ENCODE measurements at regions not wholly inside any gene's neighbourhood (a gene's known extent, or its start where the extent isn't known, plus 50 kb on each side); places are given as distances from the start of the nearest gene placed in this dataset.

DNA sequence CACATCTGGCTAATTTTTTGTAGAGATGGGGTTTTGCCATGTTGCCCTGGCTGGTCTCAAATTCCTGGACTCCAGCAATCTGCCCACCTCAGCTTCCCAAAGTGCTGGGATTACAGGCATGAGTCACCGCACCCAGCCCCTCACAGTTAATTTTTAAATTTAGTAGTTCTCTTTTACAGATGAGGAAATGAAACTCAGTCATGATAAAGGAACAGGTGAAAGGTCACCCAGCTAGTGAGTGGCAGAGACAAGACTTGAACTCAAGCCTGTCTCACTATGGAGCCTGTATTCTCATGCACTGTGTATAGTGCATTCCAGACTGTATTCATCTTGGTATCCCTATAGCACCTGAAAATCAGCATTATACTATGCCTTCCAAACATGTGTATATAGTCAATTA, 77.1 kb upstream of the WSB1 start:
- TF ChIP-seq, protein P1, sequence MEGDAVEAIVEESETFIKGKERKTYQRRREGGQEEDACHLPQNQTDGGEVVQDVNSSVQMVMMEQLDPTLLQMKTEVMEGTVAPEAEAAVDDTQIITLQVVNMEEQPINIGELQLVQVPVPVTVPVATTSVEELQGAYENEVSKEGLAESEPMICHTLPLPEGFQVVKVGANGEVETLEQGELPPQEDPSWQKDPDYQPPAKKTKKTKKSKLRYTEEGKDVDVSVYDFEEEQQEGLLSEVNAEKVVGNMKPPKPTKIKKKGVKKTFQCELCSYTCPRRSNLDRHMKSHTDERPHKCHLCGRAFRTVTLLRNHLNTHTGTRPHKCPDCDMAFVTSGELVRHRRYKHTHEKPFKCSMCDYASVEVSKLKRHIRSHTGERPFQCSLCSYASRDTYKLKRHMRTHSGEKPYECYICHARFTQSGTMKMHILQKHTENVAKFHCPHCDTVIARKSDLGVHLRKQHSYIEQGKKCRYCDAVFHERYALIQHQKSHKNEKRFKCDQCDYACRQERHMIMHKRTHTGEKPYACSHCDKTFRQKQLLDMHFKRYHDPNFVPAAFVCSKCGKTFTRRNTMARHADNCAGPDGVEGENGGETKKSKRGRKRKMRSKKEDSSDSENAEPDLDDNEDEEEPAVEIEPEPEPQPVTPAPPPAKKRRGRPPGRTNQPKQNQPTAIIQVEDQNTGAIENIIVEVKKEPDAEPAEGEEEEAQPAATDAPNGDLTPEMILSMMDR (IDR thresholded peaks at IDR 0.05; ENCODE audit: low read depth, low read length): no peak
- no peak for DNase-seq (ENCODE audit: low read depth in 2 of 2)

DNA sequence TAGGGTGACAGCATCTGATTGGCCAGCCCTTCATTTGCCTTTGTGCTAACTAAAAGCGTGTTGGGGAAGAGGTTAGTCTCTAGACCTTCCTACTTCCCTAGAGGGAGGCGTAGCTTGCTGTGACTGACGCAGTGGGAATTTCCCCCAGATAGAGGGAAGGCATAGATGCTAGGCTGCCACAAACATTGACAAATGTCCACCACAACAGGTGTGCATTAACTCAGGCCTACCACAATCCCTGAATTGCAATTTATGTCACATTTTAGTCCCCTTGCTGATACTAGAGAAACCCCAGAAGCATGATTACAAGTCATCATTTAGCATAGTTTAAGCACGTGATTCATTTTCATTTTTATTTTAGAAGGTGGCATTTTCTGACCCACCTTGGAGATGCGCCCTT, 76.3 kb upstream of the WSB1 start:
- H3K4me3 ChIP-seq (replicated peaks in 1 of 2; ENCODE audit: low read depth in 2 of 2, low read length in 2 of 2): no peak overlapping the region
- DNase-seq (ENCODE audit: low read depth in 2 of 2): no peak
- TF ChIP-seq, protein P1 (IDR thresholded peaks at IDR 0.05; ENCODE audit: low read depth, low read length): no peak

More for the DNA sequence above, 77.1 kb upstream of the WSB1 start:
- no peak overlapping the region for H3K4me3 ChIP-seq (replicated peaks in 1 of 2; ENCODE audit: low read depth in 2 of 2, low read length in 2 of 2)

DNA sequence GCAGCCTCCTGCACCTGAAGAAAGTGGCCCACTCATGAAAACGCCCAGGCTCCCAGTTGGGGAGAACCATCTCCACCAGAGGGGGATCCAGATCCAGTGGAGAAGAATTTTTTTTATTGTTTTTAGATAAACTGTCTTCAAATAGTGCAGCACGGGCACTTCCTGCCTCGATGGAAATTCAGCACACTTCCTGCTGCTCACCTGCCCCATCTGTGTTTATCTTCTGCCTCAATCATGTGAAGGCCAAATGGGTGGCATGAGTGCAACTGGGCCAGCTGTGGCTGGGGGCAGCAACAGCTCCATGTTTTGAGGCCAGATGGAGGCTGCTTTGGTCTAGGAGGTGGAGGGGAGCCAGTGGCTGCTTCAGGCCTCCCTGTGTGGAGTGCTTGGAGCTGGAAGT, 75.9 kb upstream of the WSB1 start:
- DNase-seq (ENCODE audit: low read depth in 2 of 2): no peak
- no peak overlapping the region for H3K4me3 ChIP-seq (replicated peaks in 1 of 2; ENCODE audit: low read depth in 2 of 2, low read length in 2 of 2)
- TF ChIP-seq, protein P1 (IDR thresholded peaks at IDR 0.05; ENCODE audit: low read depth, low read length): no peak

DNA sequence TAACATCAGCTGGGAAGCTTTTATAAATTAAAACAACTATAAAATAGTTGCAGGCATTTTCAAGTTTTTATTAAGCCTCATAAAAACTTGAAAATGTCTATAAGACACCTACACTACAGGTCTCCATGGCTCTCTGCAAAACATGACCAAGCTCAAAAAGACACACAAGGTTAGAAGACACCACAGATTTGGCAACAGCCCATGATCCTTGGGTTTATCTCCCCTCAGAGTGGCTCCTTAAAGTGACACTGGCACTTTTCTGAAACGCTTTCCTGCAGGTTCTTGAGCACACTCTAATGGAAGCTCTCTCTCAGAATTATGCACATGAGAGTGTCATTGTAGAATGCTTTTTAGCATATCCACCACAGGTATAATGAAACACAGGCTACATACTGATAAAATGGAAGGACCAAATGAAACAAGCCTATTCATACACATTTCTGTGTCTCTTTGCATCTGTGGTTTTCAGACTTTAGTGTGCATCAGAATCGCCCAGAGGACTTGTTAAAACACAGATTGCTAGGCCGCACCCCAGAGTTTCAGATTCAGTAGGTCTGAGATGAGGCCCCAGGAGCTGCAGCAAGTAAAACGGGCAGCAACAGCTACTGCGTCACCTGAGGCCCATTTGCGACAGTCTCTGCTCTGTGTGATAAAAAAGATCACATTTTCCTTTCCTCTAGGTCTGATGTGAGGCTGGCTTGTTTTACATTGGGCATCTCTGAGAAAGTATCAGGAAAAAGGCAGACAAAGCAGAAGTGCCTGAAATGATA, 75.0 kb upstream of the WSB1 start:
- no peak overlapping the region for H3K4me3 ChIP-seq (replicated peaks in 1 of 2; ENCODE audit: low read depth in 2 of 2, low read length in 2 of 2)

DNA sequence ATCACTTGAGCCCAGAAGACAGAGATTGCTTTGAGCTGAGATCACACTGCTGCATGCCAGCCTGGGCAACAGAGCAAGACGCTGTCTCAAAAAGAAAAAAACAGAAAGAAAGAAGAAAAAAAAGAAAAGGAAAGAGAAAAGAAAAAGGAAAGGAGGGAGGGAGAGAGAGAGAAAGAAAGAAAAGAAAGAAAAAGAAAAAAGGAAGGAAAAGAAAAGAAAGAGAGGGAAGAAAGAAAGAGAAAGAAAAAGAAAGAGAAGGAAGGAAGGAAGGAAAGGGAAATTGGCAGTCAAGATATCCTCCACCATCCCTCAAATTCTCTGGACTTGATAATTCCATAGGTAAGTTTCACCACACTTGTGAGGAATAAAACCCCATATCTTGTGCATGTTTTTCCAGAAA, 71.4 kb upstream of the WSB1 start:
- no peak for DNase-seq (ENCODE audit: low read depth in 2 of 2)
- TF ChIP-seq, protein P1 (IDR thresholded peaks at IDR 0.05; ENCODE audit: low read depth, low read length): no peak
- no peak overlapping the region for H3K4me3 ChIP-seq (replicated peaks in 1 of 2; ENCODE audit: low read depth in 2 of 2, low read length in 2 of 2)

More for the DNA sequence above, 75.0 kb upstream of the WSB1 start:
- DNase-seq (ENCODE audit: low read depth in 2 of 2): no peak
- TF ChIP-seq, protein P1 (IDR thresholded peaks at IDR 0.05; ENCODE audit: low read depth, low read length): no peak

DNA sequence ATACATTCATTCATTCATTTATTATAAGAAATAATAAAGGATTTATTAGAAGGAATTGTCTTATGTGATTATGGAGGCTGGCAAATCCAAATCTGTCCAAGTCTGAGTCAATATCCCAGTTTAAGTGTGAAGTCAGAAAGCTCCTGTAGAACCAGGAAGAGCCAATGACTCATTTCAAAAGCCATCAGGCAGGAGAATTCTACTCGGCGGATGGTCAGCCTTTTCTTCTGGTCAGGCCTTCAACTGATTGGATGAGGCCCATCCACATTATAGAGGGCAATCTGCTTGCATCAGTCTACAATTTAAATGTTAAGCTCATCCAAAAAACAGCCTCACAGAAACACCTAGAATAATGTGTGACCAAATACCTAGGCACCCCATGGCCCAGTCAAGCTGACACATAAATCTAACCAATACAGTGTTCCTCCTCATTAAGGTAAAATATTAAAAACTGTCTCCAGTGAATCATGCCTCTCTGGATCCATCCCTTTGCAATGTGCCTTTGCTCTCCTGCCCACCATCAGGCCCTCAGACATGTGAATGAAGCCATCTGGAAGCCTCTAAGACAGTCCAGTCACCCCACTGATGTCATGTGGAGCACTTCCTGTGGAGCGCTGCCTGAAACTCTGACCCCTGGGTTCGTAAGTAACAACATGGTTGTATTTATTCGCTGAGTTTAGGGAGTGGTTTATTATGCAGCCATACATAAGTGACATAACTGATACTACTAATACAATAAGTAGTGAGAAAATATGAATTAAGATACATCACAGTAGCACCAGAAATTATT, 69.2 kb upstream of the WSB1 start:
- TF ChIP-seq, protein P1 (IDR thresholded peaks at IDR 0.05; ENCODE audit: low read depth, low read length): no peak
- DNase-seq (ENCODE audit: low read depth in 2 of 2): peak in 1 of 2 donors; percentile 84
- H3K4me3 ChIP-seq (replicated peaks in 1 of 2; ENCODE audit: low read depth in 2 of 2, low read length in 2 of 2): no peak overlapping the region

Measured in cardiac fibroblast (primary cell).